CD4-positive, alpha-beta T cell (primary cell): ENCODE measurements at regions not wholly inside any gene's neighbourhood (a gene's known extent, or its start where the extent isn't known, plus 50 kb on each side); places are given as distances from the start of the nearest gene placed in this dataset.
"Not testable (repeated sequence)": the region's sequence is repeated elsewhere in the genome, so short reads cannot be mapped to it uniquely, and the experiment has no call there.

Experiments
- ATAC-seq: fragments of 200-7000 bp; cut with Tn5 transposase; one replicate; pipeline ENCODE4 v1.10.0; 2022; ENCODE audit warnings: mild to moderate bottlenecking; ENCODE audit not compliant: poor library complexity
- CTCF ChIA-PET: fragments of 350-600 bp; sonication (Branson Sonifier 250); formaldehyde crosslinking; loops from one replicate; lab custom pipeline; 2021; ENCODE audit warnings: antibody characterized with exemption, inconsistent platforms; lab: Charles Lee
- POLR2A ChIA-PET: fragments of 350-600 bp; sonication (Branson Sonifier 250); formaldehyde crosslinking; loops from one replicate; lab custom pipeline; 2021; ENCODE audit warnings: antibody characterized with exemption, inconsistent platforms; lab: Charles Lee
- DNase-seq, 14 experiments: peaks; one replicate each; pipeline ENCODE4 v3.0.0-alpha.2; 2013 to 2020; ENCODE audit warnings: mixed read lengths in 2 of 14
- H3K27ac ChIP-seq, 2 donors: one replicate each; pipeline versions ENCODE4 v1.5.1 to v1.7.0; 2013; ENCODE audit warnings: low read length in 2 of 2, low read depth in 1 of 2, mild to moderate bottlenecking in 1 of 2
- H3K27me3 ChIP-seq, 2 experiments: 1 replicate in 1 of 2; 2 replicates in 1 of 2; pipeline versions ENCODE4 v1.6.1 to v1.7.0; 2013; ENCODE audit warnings: low read length in 2 of 2, control low read depth in 1 of 2, mild to moderate bottlenecking in 1 of 2, moderate library complexity in 1 of 2; ENCODE audit not compliant: insufficient read depth in 2 of 2, control insufficient read depth in 1 of 2
- H3K36me3 ChIP-seq: one replicate; pipeline ENCODE4 v1.6.1; 2013; ENCODE audit warnings: low read length, control low read depth; ENCODE audit not compliant: insufficient read depth
- H3K4me1 ChIP-seq: one replicate; pipeline ENCODE4 v1.6.1; 2013; ENCODE audit warnings: low read length, control low read depth; ENCODE audit not compliant: insufficient read depth
- H3K4me3 ChIP-seq: one replicate; pipeline ENCODE4 v1.5.1; 2013; ENCODE audit warnings: mild to moderate bottlenecking, low read length, moderate library complexity
- H3K9me3 ChIP-seq, 2 experiments: 1 replicate in 1 of 2; 2 replicates in 1 of 2; pipeline versions ENCODE4 v1.6.1 to v1.7.0; 2013; ENCODE audit warnings: low read length in 2 of 2, mild to moderate bottlenecking in 2 of 2, control low read depth in 1 of 2, moderate library complexity in 1 of 2; ENCODE audit not compliant: control insufficient read depth in 1 of 2, insufficient read depth in 1 of 2
- H3K27ac Mint-ChIP-seq: one replicate; pipeline ENCODE4 v1.8.0; 2020; ENCODE audit warnings: mixed read lengths
- H3K27me3 Mint-ChIP-seq: one replicate; pipeline ENCODE4 v1.8.0; 2021; ENCODE audit warnings: mixed read lengths
- H3K36me3 Mint-ChIP-seq: one replicate; pipeline ENCODE4 v1.8.0; 2021; ENCODE audit warnings: low read depth, mixed read lengths
- H3K4me1 Mint-ChIP-seq: one replicate; pipeline ENCODE4 v1.8.0; 2021; ENCODE audit warnings: low read depth, mixed read lengths
- H3K4me3 Mint-ChIP-seq: one replicate; pipeline ENCODE4 v1.8.0; 2020; ENCODE audit warnings: mild to moderate bottlenecking, mixed read lengths
- H3K9me3 Mint-ChIP-seq: one replicate; pipeline ENCODE4 v1.8.0; 2020; ENCODE audit warnings: mixed read lengths
- intact Hi-C, 2 experiments: fragments of 100-400 bp; cut with DNase I in 1 of 2; cut with micrococcal nuclease in 1 of 2; formaldehyde crosslinking; loops; one replicate each; pipeline versions ENCODE4 v1.15.1 to v1.9.0; 2023 to 2025; cut with DNase I, micrococcal nuclease
- TF ChIP-seq, protein P1 (sequence below): fragments of 200-600 bp; IDR thresholded peaks from one replicate; pipeline ENCODE4 v1.8.0; 2022; ENCODE audit warnings: antibody characterized with exemption, mild to moderate bottlenecking

GRCh38 chr11:97007283-97007682 is 617.5 kb downstream of the JRKL start:
- Mint-ChIP-seq H3K27ac (no peak overlapping the region), H3K4me3 (no peak overlapping the region), H3K4me1 (no peaks in the 10 kb centered on the region), H3K9me3 (peaks cover 15% of the 10 kb centered on the region), H3K27me3 (no peaks in the 10 kb centered on the region), H3K36me3 (no peaks in the 10 kb centered on the region)
- Histone ChIP-seq H3K4me3 (no peak overlapping the region), H3K27me3 (no peaks in the 10 kb centered on the region), H3K36me3 (no peaks in the 10 kb centered on the region), H3K4me1 (no peaks in the 10 kb centered on the region), H3K9me3 (no peaks in the 10 kb centered on the region), H3K27ac (no peak overlapping the region)
- intact Hi-C loops, result no loop called here
- DNase-seq (no peak), ATAC-seq (no peak)
- CTCF ChIA-PET, result no interaction called here
- POLR2A ChIA-PET, result no interaction called here
- TF ChIP-seq, protein P1, sequence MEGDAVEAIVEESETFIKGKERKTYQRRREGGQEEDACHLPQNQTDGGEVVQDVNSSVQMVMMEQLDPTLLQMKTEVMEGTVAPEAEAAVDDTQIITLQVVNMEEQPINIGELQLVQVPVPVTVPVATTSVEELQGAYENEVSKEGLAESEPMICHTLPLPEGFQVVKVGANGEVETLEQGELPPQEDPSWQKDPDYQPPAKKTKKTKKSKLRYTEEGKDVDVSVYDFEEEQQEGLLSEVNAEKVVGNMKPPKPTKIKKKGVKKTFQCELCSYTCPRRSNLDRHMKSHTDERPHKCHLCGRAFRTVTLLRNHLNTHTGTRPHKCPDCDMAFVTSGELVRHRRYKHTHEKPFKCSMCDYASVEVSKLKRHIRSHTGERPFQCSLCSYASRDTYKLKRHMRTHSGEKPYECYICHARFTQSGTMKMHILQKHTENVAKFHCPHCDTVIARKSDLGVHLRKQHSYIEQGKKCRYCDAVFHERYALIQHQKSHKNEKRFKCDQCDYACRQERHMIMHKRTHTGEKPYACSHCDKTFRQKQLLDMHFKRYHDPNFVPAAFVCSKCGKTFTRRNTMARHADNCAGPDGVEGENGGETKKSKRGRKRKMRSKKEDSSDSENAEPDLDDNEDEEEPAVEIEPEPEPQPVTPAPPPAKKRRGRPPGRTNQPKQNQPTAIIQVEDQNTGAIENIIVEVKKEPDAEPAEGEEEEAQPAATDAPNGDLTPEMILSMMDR, result no peak

DNA sequence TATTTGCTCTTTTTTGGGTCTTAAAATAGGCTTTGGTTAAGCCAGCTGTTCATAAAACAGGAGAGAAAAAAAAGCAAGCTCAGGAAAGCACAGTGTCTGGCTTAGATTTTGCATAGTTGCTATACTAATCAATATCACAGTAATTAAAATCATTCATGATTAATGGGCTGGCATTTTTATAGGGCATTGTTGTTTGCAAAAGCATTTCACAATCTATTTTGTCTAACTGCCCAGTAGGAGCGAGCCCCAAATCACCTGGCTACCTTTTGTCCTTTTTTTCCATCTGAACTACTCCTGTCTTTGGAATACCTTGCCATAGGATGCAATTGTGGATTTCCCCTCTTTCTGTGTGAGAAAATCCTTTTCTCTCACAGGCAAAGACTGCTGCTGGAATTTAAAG is 619.8 kb downstream of the JRKL start:
- no peaks in the 10 kb centered on the region for H3K4me1 ChIP-seq
- H3K27me3 ChIP-seq, result no peaks in the 10 kb centered on the region
- no peaks in the 10 kb centered on the region for H3K4me1 Mint-ChIP-seq
- ChIA-PET CTCF (no interaction called here), POLR2A (no interaction called here)
- TF ChIP-seq, protein P1, result no peak
- no peaks in the 10 kb centered on the region for H3K36me3 ChIP-seq
- DNase-seq, result no peak
- no peaks in the 10 kb centered on the region for H3K27me3 Mint-ChIP-seq
- intact Hi-C loops, result no loop called here
- peaks cover 18% of the 10 kb centered on the region for H3K9me3 Mint-ChIP-seq
- H3K27ac Mint-ChIP-seq, result no peak overlapping the region
- H3K27ac ChIP-seq, result no peak overlapping the region
- no peaks in the 10 kb centered on the region for H3K36me3 Mint-ChIP-seq
- H3K4me3 Mint-ChIP-seq, result no peak overlapping the region
- H3K4me3 ChIP-seq, result no peak overlapping the region
- no peak for ATAC-seq
- H3K9me3 ChIP-seq, result no peaks in the 10 kb centered on the region

- peaks cover 15% of the 10 kb centered on the region for H3K9me3 Mint-ChIP-seq
- DNase-seq, H3K27me3 ChIP-seq, H3K4me3 ChIP-seq, CTCF ChIA-PET, H3K4me1 ChIP-seq, H3K36me3 ChIP-seq, H3K27me3 Mint-ChIP-seq, H3K4me1 Mint-ChIP-seq, H3K27ac Mint-ChIP-seq, H3K36me3 Mint-ChIP-seq, intact Hi-C loops, H3K27ac ChIP-seq, H3K9me3 ChIP-seq, ATAC-seq, H3K4me3 Mint-ChIP-seq: not testable (repeated sequence)
- POLR2A ChIA-PET, result interaction anchor here (0.6 kb wide), 1 partner anchor 218 kb away, joined by 3 read pairs; no protein-coding TSS in a partner anchor
Measured at GRCh38 chr11:97010997-97011396, 621.2 kb downstream of the JRKL start.

GRCh38 chr11:97015327-97015726 is 625.5 kb downstream of the JRKL start:
- Mint-ChIP-seq H3K9me3 (peaks cover 6% of the 10 kb centered on the region), H3K4me1 (no peaks in the 10 kb centered on the region), H3K27ac (no peak overlapping the region), H3K4me3 (no peak overlapping the region), H3K36me3 (no peaks in the 10 kb centered on the region), H3K27me3 (no peaks in the 10 kb centered on the region)
- TF ChIP-seq, protein P1, result no peak
- no peaks in the 10 kb centered on the region for H3K36me3 ChIP-seq
- intact Hi-C loops, result no loop called here
- ATAC-seq, result no peak
- ChIA-PET POLR2A (no interaction called here), CTCF (no interaction called here)
- no peaks in the 10 kb centered on the region for H3K27me3 ChIP-seq
- DNase-seq, result no peak
- no peaks in the 10 kb centered on the region for H3K9me3 ChIP-seq
- no peak overlapping the region for H3K4me3 ChIP-seq
- no peaks in the 10 kb centered on the region for H3K4me1 ChIP-seq
- no peak overlapping the region for H3K27ac ChIP-seq
